Adrenal gland (tissue), 9 donors: ENCODE measurements at regions not wholly inside any gene's neighbourhood (a gene's known extent, or its start where the extent isn't known, plus 50 kb on each side); places are given as distances from the start of the nearest gene placed in this dataset.

Experiments used
- DNase-seq, 7 donors: peaks; one replicate each; pipeline ENCODE4 v3.0.0-alpha.2; 2019 to 2020
- H3K27ac ChIP-seq, 5 donors: fragments of 200-600 bp; sonication (generic) in 4 of 5; 1 replicate in 3 of 5; 2 replicates in 2 of 5; pipeline versions ENCODE4 v1.5.1 to v1.8.0; 2016 to 2020; ENCODE audit warnings: mild to moderate bottlenecking in 1 of 5
- H3K27me3 ChIP-seq: fragments of 200-600 bp; 2 replicates; pipeline ENCODE4 v1.8.0; 2021
- H3K36me3 ChIP-seq, 2 donors: fragments of 200-600 bp; replicated peaks in 1 of 2; 1 replicate in 1 of 2; 2 replicates in 1 of 2; pipeline versions ENCODE4 v1.5.1 to v1.8.0; 2018 to 2022
- H3K4me1 ChIP-seq, 2 donors: fragments of 200-600 bp; replicated peaks in 1 of 2; 1 replicate in 1 of 2; 2 replicates in 1 of 2; pipeline versions ENCODE4 v1.5.1 to v1.8.0; 2018 to 2021
- H3K4me3 ChIP-seq, 4 donors: fragments of 200-600 bp; sonication (generic) in 3 of 4; one replicate each; pipeline ENCODE4 v1.5.1; 2016 to 2018
- H3K9me3 ChIP-seq, 3 donors: fragments of 200-600 bp; sonication (generic) in 1 of 3; replicated peaks in 1 of 3; 1 replicate in 2 of 3; 2 replicates in 1 of 3; pipeline versions ENCODE4 v1.5.1 to v1.8.0; 2016 to 2021
- POLR2A ChIP-seq, 2 donors: fragments of 450-650 bp; IDR thresholded peaks; one replicate each; pipeline ENCODE4 v1.6.1; 2017; ENCODE audit warnings: antibody characterized with exemption in 2 of 2, mild to moderate bottlenecking in 2 of 2, moderate library complexity in 1 of 2
- WGBS, 4 donors: extraction: QIAGEN DNeasy Blood & Tissue Kit in 2 of 4; methylation state at CpG; one replicate each; pipeline versions ENCODE4 v1.1.5 to v1.1.7; 2013 to 2017; 5-methylcytosine and 5-hydroxymethylcytosine counted together
- intact Hi-C, 2 donors: fragments of 100-400 bp; cut with DNase I; formaldehyde crosslinking; loops; one replicate each; pipeline versions ENCODE4 v1.14.1 to v1.15.0; 2022 to 2023
- TF ChIP-seq, protein P1 (sequence below), 6 experiments: fragments of 450-650 bp in 4 of 6; fragments of 200-600 bp in 2 of 6; sonication (generic) in 1 of 6; IDR thresholded peaks; 1 replicate in 5 of 6; 2 replicates in 1 of 6; pipeline versions ENCODE4 v1.5.1 to v1.8.0; 2016 to 2021; ENCODE audit warnings: antibody characterized with exemption in 6 of 6, mild to moderate bottlenecking in 2 of 6, moderate library complexity in 1 of 6
- donor health status: healthy with polysubstance abuse.
- donor health status: Bipolar disorder and iron deficiency.
- donor health status: DM: yes; HTN: yes; CAD: no.
- donor health status: DM: no; HTN: no; CAD: no.
- donor health status: DM: no; HTN: no; CAD: no.

- intact Hi-C loops: no loop called here
- TF ChIP-seq, protein P1, sequence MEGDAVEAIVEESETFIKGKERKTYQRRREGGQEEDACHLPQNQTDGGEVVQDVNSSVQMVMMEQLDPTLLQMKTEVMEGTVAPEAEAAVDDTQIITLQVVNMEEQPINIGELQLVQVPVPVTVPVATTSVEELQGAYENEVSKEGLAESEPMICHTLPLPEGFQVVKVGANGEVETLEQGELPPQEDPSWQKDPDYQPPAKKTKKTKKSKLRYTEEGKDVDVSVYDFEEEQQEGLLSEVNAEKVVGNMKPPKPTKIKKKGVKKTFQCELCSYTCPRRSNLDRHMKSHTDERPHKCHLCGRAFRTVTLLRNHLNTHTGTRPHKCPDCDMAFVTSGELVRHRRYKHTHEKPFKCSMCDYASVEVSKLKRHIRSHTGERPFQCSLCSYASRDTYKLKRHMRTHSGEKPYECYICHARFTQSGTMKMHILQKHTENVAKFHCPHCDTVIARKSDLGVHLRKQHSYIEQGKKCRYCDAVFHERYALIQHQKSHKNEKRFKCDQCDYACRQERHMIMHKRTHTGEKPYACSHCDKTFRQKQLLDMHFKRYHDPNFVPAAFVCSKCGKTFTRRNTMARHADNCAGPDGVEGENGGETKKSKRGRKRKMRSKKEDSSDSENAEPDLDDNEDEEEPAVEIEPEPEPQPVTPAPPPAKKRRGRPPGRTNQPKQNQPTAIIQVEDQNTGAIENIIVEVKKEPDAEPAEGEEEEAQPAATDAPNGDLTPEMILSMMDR (IDR thresholded peaks at IDR 0.05): no peak
- no peak for TF ChIP-seq POLR2A (IDR thresholded peaks at IDR 0.05)
- no peak overlapping the region for H3K27ac ChIP-seq
- no peak overlapping the region for H3K4me3 ChIP-seq
- WGBS, 4 donors: 90 to 95% (median 92%) methylated on average over 12 to 25 of the region's 25 CpGs
- H3K9me3 ChIP-seq: no peaks in the 10 kb centered on the region
- H3K27me3 ChIP-seq: no peaks in the 10 kb centered on the region
- H3K4me1 ChIP-seq: no peaks in the 10 kb centered on the region
- H3K36me3 ChIP-seq: no peaks in the 10 kb centered on the region
- DNase-seq: no peak
Measured at GRCh38 chr6:169988769-169989550, 237.5 kb downstream of the ERMARD start.

DNA sequence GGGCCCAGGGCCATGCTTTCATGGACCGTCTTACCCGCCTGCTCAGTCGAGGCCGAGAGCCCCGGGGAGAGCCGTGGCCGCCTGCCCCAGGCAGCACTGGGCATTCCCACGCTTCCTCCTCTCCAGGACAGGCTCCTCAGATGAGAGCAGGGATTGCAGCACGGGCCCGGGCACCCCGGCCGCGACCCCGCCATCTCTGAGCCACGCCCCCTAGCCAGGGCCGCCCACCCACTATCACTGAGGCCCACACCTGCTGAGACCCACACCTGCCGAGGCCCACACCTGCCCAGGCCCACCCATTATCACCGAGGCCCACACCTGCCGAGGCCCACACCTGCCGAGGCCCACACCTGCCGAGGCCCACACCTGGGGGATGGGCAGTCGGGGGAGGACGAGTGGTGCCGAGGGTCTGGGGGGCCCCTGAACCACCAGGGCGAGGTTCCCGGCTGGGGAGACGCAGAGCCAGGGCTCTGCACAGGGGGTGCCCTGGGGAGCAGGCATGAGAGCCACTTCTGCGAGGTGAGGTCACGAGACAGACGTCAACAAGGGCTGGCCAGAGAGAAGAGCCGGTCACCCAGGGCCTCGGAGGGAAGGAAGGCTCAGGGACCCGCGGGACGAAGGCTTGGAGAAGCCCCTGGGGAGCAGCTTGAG lies 235.6 kb downstream of the ERMARD start:
- Histone ChIP-seq H3K4me3 (no peak overlapping the region), H3K36me3 (no peaks in the 10 kb centered on the region), H3K27me3 (no peaks in the 10 kb centered on the region), H3K4me1 (no peaks in the 10 kb centered on the region), H3K9me3 (no peaks in the 10 kb centered on the region), H3K27ac (no peak overlapping the region)
- TF ChIP-seq, protein P1 (IDR thresholded peaks at IDR 0.05): no peak
- TF ChIP-seq POLR2A (IDR thresholded peaks at IDR 0.05): no peak
- DNase-seq: no peak
- intact Hi-C loops: no loop called here
- 88 to 90% (median 89%) methylated on average over 8 to 35 of the region's 35 CpGs for WGBS, 4 donors

- DNase-seq: no peak
- WGBS, 4 donors: 88 to 93% (median 89%) methylated on average over 17 to 30 of the region's 30 CpGs
- no peaks in the 10 kb centered on the region for H3K36me3 ChIP-seq
- no peak overlapping the region for H3K27ac ChIP-seq
- H3K4me3 ChIP-seq: no peak overlapping the region
- intact Hi-C loops: no loop called here
- TF ChIP-seq, protein P1 (IDR thresholded peaks at IDR 0.05): no peak
- no peak for TF ChIP-seq POLR2A (IDR thresholded peaks at IDR 0.05)
- H3K27me3 ChIP-seq: no peaks in the 10 kb centered on the region
- H3K9me3 ChIP-seq: no peaks in the 10 kb centered on the region
- no peaks in the 10 kb centered on the region for H3K4me1 ChIP-seq
Measured at GRCh38 chr6:169986171-169986847, 234.9 kb downstream of the ERMARD start.
